CD4-positive, alpha-beta T cell treated with Interleukin-12 subunit alpha and Interleukin-12 subunit beta, for 1 hour (primary cell): ENCODE measurements at regions not wholly inside any gene's neighbourhood (a gene's known extent, or its start where the extent isn't known, plus 50 kb on each side); places are given as distances from the start of the nearest gene placed in this dataset.
"Not testable (repeated sequence)": the region's sequence is repeated elsewhere in the genome, so short reads cannot be mapped to it uniquely, and the experiment has no call there.

Experiments used
- DNase-seq: peaks from one replicate; pipeline ENCODE4 v3.0.0-alpha.2; 2020

- no peak for DNase-seq
These were observed 103.1 kb upstream of the MYO10 start for GRCh38 chr5:17039170-17039569.

GRCh38 chr5:17042041-17042440 is 106.0 kb upstream of the MYO10 start:
- no peak for DNase-seq

- DNase-seq, result no peak
These were observed 110.2 kb upstream of the MYO10 start for GRCh38 chr5:17046320-17046719.

- no peak for DNase-seq
These were observed 114.1 kb upstream of the MYO10 start for GRCh38 chr5:17050236-17050635.

GRCh38 chr5:17054911-17055310 is 118.8 kb upstream of the MYO10 start:
- DNase-seq, result no peak

GRCh38 chr5:17056141-17056631 is 120.1 kb upstream of the MYO10 start:
- DNase-seq, result no peak

- no peak for DNase-seq
These were observed 122.3 kb upstream of the MYO10 start for GRCh38 chr5:17058438-17058837.

GRCh38 chr5:17061973-17062470 is 125.9 kb upstream of the MYO10 start:
- DNase-seq, result no peak

GRCh38 chr5:17062741-17063140 is 126.7 kb upstream of the MYO10 start:
- DNase-seq, result not testable (repeated sequence)

- no peak for DNase-seq
These were observed 128.2 kb upstream of the MYO10 start for GRCh38 chr5:17064241-17064640.

GRCh38 chr5:17065458-17065857 is 129.4 kb upstream of the MYO10 start:
- DNase-seq, result no peak

GRCh38 chr5:17066026-17066425 is 129.9 kb upstream of the MYO10 start:
- DNase-seq, result not testable (repeated sequence)

- DNase-seq, result no peak
These were observed 131.7 kb upstream of the MYO10 start for GRCh38 chr5:17067657-17068392.

- no peak for DNase-seq
These were observed 134.0 kb upstream of the MYO10 start for GRCh38 chr5:17069995-17070511.

GRCh38 chr5:17070647-17071046 is 134.6 kb upstream of the MYO10 start:
- DNase-seq, result no peak

- no peak for DNase-seq
These were observed 139.1 kb upstream of the MYO10 start for GRCh38 chr5:17075236-17075635.

- no peak for DNase-seq
These were observed 140.2 kb upstream of the MYO10 start for GRCh38 chr5:17076272-17076671.

- DNase-seq, result no peak
These were observed 139.8 kb upstream of the BASP1 start for GRCh38 chr5:17077440-17078233.

- DNase-seq, result no peak
These were observed 137.9 kb upstream of the BASP1 start for GRCh38 chr5:17079562-17079961.

GRCh38 chr5:17080361-17080760 is 137.1 kb upstream of the BASP1 start:
- DNase-seq, result no peak

- DNase-seq, result no peak
These were observed 136.3 kb upstream of the BASP1 start for GRCh38 chr5:17081142-17081541.

GRCh38 chr5:17083276-17083675 is 134.2 kb upstream of the BASP1 start:
- not testable (repeated sequence) for DNase-seq

GRCh38 chr5:17087035-17087434 is 130.4 kb upstream of the BASP1 start:
- DNase-seq, result no peak

- no peak for DNase-seq
These were observed 129.4 kb upstream of the BASP1 start for GRCh38 chr5:17088051-17088450.
